Smooth muscle cell (in vitro differentiated cells): ENCODE measurements at regions not wholly inside any gene's neighbourhood (a gene's known extent, or its start where the extent isn't known, plus 50 kb on each side); places are given as distances from the start of the nearest gene placed in this dataset.

Experiments used
- DNase-seq: peaks from one replicate; lab custom pipeline; 2025; ENCODE audit not compliant: unreplicated experiment; lab: John Stamatoyannopoulos, UW
- H2AFZ ChIP-seq: fragments of 200-600 bp; sonication (generic); 2 replicates; pipeline ENCODE4 v1.6.0; 2016; ENCODE audit warnings: antibody characterized with exemption, low read depth, mild to moderate bottlenecking
- H3F3A ChIP-seq: fragments of 200-600 bp; sonication (generic); 2 replicates; pipeline ENCODE4 v1.6.0; 2017; ENCODE audit warnings: antibody characterized with exemption, low read depth
- H3K27ac ChIP-seq: fragments of 200-600 bp; sonication (generic); 2 replicates; pipeline ENCODE4 v1.5.1; 2016; ENCODE audit warnings: low read depth, mild to moderate bottlenecking
- H3K27me3 ChIP-seq: fragments of 200-600 bp; sonication (generic); 2 replicates; pipeline ENCODE4 v1.6.1; 2016; ENCODE audit warnings: low read depth, mild to moderate bottlenecking
- H3K36me3 ChIP-seq: fragments of 200-600 bp; sonication (generic); 2 replicates; pipeline ENCODE4 v1.5.1; 2016; ENCODE audit warnings: low read depth
- H3K4me1 ChIP-seq: fragments of 200-600 bp; sonication (generic); 2 replicates; pipeline ENCODE4 v1.5.1; 2016; ENCODE audit warnings: low read depth
- H3K4me2 ChIP-seq: fragments of 200-600 bp; sonication (generic); 2 replicates; pipeline ENCODE4 v1.6.0; 2016; ENCODE audit warnings: mild to moderate bottlenecking
- H3K4me3 ChIP-seq: fragments of 200-600 bp; sonication (generic); 2 replicates; pipeline ENCODE4 v1.5.1; 2016; ENCODE audit warnings: mild to moderate bottlenecking
- H3K79me2 ChIP-seq: fragments of 200-600 bp; sonication (generic); 2 replicates; pipeline ENCODE4 v1.6.0; 2016; ENCODE audit warnings: low read depth, mild to moderate bottlenecking
- H3K9ac ChIP-seq: fragments of 200-600 bp; sonication (generic); 2 replicates; pipeline ENCODE4 v1.6.0; 2016; ENCODE audit warnings: low read depth
- H3K9me3 ChIP-seq: fragments of 200-600 bp; sonication (generic); replicated peaks from 2 replicates; pipeline ENCODE4 v1.5.1; 2016; ENCODE audit warnings: low read depth
- H4K20me1 ChIP-seq: fragments of 200-600 bp; sonication (generic); 2 replicates; pipeline ENCODE4 v1.6.0; 2016; ENCODE audit warnings: low read depth
- WGBS: methylation state at CpG from one replicate; pipeline ENCODE4 v1.1.7; 2016; ENCODE audit warnings: low lambda C conversion rate; 5-methylcytosine and 5-hydroxymethylcytosine counted together
- TF ChIP-seq, protein P1 (sequence below): fragments of 200-600 bp; sonication (generic); IDR thresholded peaks from 2 replicates; pipeline ENCODE4 v1.5.1; 2017; ENCODE audit warnings: borderline replicate concordance, mild to moderate bottlenecking, antibody characterized with exemption; ENCODE audit not compliant: insufficient read depth, poor library complexity, severe bottlenecking

DNA sequence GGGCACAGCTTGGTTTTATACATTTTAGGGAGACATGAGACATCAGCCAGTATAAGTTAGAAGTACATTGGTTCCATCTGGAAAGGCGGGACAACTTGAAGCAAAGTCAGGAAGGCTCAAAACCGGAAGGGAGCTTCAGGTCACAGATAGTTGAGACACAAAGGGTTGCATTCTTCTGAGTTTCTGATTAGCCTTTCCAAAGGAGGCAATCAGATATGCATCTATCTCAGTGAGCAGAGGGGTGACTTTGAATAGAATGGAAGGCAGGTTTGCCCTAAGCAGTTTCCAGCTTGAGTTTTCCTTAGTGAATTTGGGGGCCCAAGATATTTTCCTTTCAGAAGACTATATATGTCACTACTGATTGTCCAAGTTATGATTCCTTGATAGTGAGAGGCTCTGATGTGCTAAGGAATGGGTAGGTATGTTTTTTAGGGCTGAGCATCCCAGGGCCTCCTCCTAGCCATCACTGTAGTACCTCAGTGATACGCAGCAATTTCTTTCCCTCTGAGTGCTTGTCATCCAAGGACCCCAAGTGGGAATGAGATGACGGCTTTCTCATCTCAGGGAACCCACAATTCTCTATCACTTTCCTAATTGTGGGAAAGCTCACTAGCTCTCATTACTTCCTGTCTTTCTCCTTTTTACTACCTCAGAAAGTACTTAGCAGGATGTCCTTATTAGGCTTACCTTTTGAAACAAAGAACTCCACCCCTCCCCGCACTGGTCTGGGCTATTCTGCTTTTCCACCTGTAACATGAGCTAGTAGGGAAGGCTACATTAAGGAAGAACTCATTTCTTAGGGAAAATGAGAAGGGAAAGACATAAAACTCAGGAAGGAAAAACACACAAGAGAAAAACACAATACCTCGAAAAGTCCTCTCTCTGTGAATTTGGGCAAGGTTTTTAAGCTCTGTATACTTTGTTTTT lies 632.7 kb downstream of the RAPGEF2 start:
- 72% methylated on average over 6 of the region's 6 CpGs for WGBS
- Histone ChIP-seq H3K36me3 (no peaks in the 10 kb centered on the region), H3K27me3 (no peaks in the 10 kb centered on the region), H3K4me1 (no peaks in the 10 kb centered on the region), H3K79me2 (no peaks in the 10 kb centered on the region), H2AFZ (no peak overlapping the region), H3K4me3 (no peak overlapping the region), H3K9ac (no peak overlapping the region), H4K20me1 (no peaks in the 10 kb centered on the region), H3K9me3 (no peaks in the 10 kb centered on the region), H3K4me2 (no peak overlapping the region), H3F3A (no peaks in the 10 kb centered on the region), H3K27ac (no peak overlapping the region)
- DNase-seq, result no peak
- TF ChIP-seq, protein P1, sequence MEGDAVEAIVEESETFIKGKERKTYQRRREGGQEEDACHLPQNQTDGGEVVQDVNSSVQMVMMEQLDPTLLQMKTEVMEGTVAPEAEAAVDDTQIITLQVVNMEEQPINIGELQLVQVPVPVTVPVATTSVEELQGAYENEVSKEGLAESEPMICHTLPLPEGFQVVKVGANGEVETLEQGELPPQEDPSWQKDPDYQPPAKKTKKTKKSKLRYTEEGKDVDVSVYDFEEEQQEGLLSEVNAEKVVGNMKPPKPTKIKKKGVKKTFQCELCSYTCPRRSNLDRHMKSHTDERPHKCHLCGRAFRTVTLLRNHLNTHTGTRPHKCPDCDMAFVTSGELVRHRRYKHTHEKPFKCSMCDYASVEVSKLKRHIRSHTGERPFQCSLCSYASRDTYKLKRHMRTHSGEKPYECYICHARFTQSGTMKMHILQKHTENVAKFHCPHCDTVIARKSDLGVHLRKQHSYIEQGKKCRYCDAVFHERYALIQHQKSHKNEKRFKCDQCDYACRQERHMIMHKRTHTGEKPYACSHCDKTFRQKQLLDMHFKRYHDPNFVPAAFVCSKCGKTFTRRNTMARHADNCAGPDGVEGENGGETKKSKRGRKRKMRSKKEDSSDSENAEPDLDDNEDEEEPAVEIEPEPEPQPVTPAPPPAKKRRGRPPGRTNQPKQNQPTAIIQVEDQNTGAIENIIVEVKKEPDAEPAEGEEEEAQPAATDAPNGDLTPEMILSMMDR, result no peak

DNA sequence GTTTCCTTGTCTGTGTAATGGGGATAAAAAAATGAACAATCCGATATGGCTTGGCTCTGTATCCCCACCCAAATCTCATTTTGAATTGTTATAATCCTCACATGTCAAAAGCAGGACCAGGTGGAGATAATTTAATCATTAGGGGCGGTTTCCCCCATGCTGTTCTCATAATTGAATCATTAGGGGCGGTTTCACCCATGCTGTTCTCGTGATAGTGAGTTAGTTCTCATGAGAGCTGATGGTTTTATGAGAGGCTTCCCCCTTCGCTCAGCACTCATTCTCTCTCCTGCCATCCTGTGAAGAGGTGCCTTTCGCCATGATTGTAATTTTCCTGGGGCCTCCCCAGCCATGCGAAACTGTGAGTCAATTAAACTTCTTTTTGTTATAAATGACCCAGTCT lies 633.5 kb downstream of the RAPGEF2 start:
- no peaks in the 10 kb centered on the region for H3K79me2 ChIP-seq

DNA sequence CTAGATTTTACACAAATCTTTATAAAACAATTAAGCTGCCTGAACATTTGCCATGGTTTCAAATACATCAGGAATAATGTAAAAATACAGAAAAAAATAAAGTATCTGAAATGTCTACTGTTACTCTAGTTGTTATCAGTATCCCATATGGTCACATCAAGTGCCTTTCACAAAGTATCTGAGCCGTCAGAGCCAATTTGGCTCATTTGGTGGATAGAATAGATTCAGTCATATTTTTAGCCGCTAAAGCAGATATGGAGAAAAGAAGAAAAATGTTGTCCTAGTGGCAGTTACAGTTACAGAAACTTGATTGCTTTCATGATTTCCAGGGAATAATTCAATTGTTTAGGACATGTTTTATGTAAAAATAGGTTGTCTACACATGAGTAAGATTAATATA lies 641.1 kb downstream of the RAPGEF2 start:
- no peak overlapping the region for H3K9ac ChIP-seq
- H3K4me3 ChIP-seq, result no peak overlapping the region
- H3K27me3 ChIP-seq, result no peaks in the 10 kb centered on the region
- H3F3A ChIP-seq, result no peaks in the 10 kb centered on the region
- H3K9me3 ChIP-seq, result no peaks in the 10 kb centered on the region
- TF ChIP-seq, protein P1, result no peak
- H3K36me3 ChIP-seq, result no peaks in the 10 kb centered on the region
- no peaks in the 10 kb centered on the region for H4K20me1 ChIP-seq
- H3K4me2 ChIP-seq, result no peak overlapping the region
- no peak overlapping the region for H2AFZ ChIP-seq
- no peak for DNase-seq
- 68% methylated on average over 2 of the region's 2 CpGs for WGBS
- H3K4me1 ChIP-seq, result no peaks in the 10 kb centered on the region
- H3K79me2 ChIP-seq, result no peaks in the 10 kb centered on the region
- no peak overlapping the region for H3K27ac ChIP-seq

More for the DNA sequence above, 633.5 kb downstream of the RAPGEF2 start:
- 85% methylated on average over 7 of the region's 7 CpGs for whole genome bisulfite sequencing
- Histone ChIP-seq H3K27me3 (no peaks in the 10 kb centered on the region), H3K9ac (no peak overlapping the region), H3K9me3 (no peaks in the 10 kb centered on the region), H3K27ac (no peak overlapping the region), H3K36me3 (no peaks in the 10 kb centered on the region), H4K20me1 (no peaks in the 10 kb centered on the region), H3K4me2 (no peak overlapping the region), H3K4me3 (no peak overlapping the region), H3F3A (no peaks in the 10 kb centered on the region), H2AFZ (no peak overlapping the region), H3K4me1 (no peaks in the 10 kb centered on the region)
- TF ChIP-seq, protein P1, result no peak
- no peak for DNase-seq

DNA sequence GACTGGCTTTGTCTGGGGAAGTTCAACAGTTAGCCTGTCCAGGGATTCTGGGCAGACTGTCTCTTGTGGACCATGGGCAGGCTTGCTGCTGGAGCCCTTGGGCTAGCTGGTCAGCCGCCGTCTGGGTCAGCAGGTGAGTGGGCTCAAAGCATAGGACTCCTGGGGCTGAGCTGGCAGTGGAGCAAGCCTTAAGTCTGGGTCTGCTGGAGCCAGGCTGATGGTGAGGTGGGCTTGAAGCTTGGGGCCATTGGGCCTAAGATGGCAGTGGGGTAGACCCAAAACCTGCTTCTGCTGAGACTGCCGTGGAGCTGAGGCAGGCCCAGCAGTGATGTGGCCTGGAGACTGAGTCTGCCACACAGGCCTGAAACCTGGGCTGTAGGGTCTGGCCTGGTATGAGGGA lies 645.1 kb downstream of the RAPGEF2 start:
- Histone ChIP-seq H3K9ac (no peak overlapping the region), H4K20me1 (no peaks in the 10 kb centered on the region), H3F3A (no peaks in the 10 kb centered on the region), H3K79me2 (no peaks in the 10 kb centered on the region), H3K36me3 (no peaks in the 10 kb centered on the region), H3K27me3 (no peaks in the 10 kb centered on the region), H3K9me3 (no peaks in the 10 kb centered on the region), H3K4me2 (no peak overlapping the region), H3K4me1 (no peaks in the 10 kb centered on the region), H2AFZ (no peak overlapping the region), H3K27ac (no peak overlapping the region), H3K4me3 (no peak overlapping the region)
- TF ChIP-seq, protein P1, result no peak
- WGBS, result 94% methylated on average over 3 of the region's 3 CpGs
- DNase-seq, result no peak
